Uterus (tissue), 3 donors: ENCODE measurements at regions not wholly inside any gene's neighbourhood (a gene's known extent, or its start where the extent isn't known, plus 50 kb on each side); places are given as distances from the start of the nearest gene placed in this dataset.

Experiments used
- DNase-seq, 2 donors: peaks; one replicate each; pipeline ENCODE4 v3.0.0-alpha.2; 2019 to 2020
- H3K27ac ChIP-seq, 2 donors: fragments of 200-600 bp; sonication (generic); 1 replicate in 1 of 2; 2 replicates in 1 of 2; pipeline ENCODE4 v1.5.1; 2016 to 2018
- H3K27me3 ChIP-seq, 2 donors: fragments of 200-600 bp; sonication (generic); one replicate each; pipeline ENCODE4 v1.5.1; 2018 to 2019; ENCODE audit warnings: control low read depth in 1 of 2
- H3K36me3 ChIP-seq, 2 donors: fragments of 200-600 bp; sonication (generic); one replicate each; pipeline ENCODE4 v1.5.1; 2019; ENCODE audit warnings: control low read depth in 1 of 2
- H3K4me1 ChIP-seq, 2 donors: fragments of 200-600 bp; sonication (generic); one replicate each; pipeline ENCODE4 v1.5.1; 2018 to 2019; ENCODE audit warnings: control low read depth in 1 of 2
- H3K4me3 ChIP-seq, 2 donors: fragments of 200-600 bp; sonication (generic); 1 replicate in 1 of 2; 2 replicates in 1 of 2; pipeline ENCODE4 v1.5.1; 2018 to 2019; ENCODE audit warnings: mild to moderate bottlenecking in 1 of 2
- H3K9me3 ChIP-seq, 2 donors: fragments of 200-600 bp; sonication (generic); one replicate each; pipeline ENCODE4 v1.5.1; 2019; ENCODE audit warnings: control low read depth in 1 of 2
- POLR2A ChIP-seq, 2 donors: fragments of 450-650 bp; IDR thresholded peaks; one replicate each; pipeline ENCODE4 v1.6.1; 2016; ENCODE audit warnings: antibody characterized with exemption in 2 of 2, mild to moderate bottlenecking in 1 of 2, moderate library complexity in 1 of 2
- intact Hi-C: fragments of 100-400 bp; cut with DNase I; formaldehyde crosslinking; loops from one replicate; pipeline ENCODE4 v1.15.1; 2023; ENCODE audit warnings: low total_unique reads
- TF ChIP-seq, protein P1 (sequence below), 4 experiments: fragments of 200-600 bp in 2 of 4; fragments of 450-650 bp in 2 of 4; sonication (generic) in 2 of 4; IDR thresholded peaks; one replicate each; pipeline ENCODE4 v1.5.1; 2016 to 2019; ENCODE audit warnings: antibody characterized with exemption in 4 of 4, mild to moderate bottlenecking in 2 of 4, moderate library complexity in 1 of 4
- donor health status: DM: yes; HTN: yes; CAD: no.

DNA sequence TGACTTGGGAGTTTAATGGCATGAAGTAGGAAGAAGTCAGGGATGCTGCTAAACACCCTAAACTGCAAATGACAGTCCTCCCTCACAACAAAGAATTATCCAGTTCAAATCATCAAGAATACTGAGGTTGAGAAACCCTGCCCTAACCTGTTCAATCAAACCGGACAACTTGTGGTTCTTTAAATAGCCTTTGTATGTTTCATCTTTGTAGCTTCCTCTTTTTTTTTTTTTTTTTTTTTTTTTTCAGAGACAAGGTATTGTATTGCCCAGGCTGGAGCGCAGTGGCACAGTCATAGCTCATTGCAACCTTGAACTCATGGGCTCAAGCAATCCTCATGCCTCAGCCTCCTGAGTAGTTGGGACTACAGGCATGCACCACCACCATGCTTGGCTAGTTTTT is 52.5 kb upstream of the TTC29 start:
- Histone ChIP-seq H3K27me3 (no peaks in the 10 kb centered on the region), H3K9me3 (no peaks in the 10 kb centered on the region), H3K27ac (no peak overlapping the region), H3K4me3 (no peak overlapping the region), H3K36me3 (no peaks in the 10 kb centered on the region), H3K4me1 (no peaks in the 10 kb centered on the region)
- intact Hi-C loops, result no loop called here
- no peak for DNase-seq
- no peak for TF ChIP-seq POLR2A (IDR thresholded peaks at IDR 0.05)
- TF ChIP-seq, protein P1, sequence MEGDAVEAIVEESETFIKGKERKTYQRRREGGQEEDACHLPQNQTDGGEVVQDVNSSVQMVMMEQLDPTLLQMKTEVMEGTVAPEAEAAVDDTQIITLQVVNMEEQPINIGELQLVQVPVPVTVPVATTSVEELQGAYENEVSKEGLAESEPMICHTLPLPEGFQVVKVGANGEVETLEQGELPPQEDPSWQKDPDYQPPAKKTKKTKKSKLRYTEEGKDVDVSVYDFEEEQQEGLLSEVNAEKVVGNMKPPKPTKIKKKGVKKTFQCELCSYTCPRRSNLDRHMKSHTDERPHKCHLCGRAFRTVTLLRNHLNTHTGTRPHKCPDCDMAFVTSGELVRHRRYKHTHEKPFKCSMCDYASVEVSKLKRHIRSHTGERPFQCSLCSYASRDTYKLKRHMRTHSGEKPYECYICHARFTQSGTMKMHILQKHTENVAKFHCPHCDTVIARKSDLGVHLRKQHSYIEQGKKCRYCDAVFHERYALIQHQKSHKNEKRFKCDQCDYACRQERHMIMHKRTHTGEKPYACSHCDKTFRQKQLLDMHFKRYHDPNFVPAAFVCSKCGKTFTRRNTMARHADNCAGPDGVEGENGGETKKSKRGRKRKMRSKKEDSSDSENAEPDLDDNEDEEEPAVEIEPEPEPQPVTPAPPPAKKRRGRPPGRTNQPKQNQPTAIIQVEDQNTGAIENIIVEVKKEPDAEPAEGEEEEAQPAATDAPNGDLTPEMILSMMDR (IDR thresholded peaks at IDR 0.05), result no peak

DNA sequence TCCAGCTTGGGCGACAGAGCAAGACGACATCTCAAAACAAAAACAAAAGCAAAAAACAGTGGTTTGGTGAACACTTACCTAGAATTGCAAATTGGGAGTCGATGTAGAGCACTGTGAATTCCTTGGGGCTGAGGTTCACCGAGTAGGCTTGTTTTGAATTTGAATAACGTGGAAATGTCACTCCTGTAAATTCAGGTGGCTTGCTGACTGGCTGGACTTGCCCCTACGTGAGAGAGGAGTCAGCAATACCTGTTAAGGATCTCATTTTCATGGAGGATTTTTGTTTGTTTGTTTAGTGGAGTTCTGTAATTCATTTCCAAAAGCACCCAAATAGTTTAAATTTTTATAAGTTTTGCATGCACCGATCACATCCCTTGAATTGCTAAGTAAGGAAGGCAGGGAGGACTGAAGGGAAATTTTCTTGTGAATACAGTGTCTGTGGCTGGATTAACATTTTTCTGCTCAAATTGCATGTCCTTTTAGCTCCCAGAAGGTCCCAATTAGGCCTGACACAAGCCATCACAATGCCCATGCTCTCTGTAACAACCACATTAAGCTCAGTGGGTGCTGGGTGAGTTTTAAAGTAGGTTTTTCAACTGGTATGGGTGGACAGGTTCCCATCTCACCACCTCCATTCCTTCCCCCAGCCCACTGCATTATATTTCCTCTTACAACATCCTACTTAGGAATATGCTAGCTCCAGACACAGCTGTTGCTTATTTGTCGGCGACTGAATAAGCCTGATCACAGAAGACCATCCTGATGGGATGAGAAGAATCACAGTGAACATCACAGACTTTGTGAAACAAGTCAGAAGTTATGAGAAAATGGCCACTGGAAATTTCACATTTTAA is 58.5 kb upstream of the TTC29 start:
- DNase-seq, result no peak
- H3K27ac ChIP-seq, result no peak overlapping the region

DNA sequence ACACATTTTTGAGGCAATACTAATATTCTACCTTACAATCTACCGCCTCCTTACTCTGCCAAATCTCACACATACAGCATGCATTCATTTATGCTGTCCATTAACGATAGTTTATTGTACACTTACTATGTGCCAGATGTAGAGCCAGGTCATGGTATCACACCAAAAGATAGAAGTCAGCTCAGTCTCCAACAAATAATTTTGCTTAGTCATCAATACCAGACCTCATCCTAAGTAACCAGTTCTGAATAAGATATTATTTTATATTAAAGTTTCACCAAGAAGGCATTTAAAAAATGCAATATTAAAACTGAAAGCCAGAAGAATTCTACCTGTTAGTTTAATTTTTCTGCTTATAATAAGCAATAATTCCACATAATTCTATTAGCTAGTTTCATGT is 60.6 kb upstream of the TTC29 start:
- H3K9me3 ChIP-seq, result no peaks in the 10 kb centered on the region
- TF ChIP-seq, protein P1 (IDR thresholded peaks at IDR 0.05), result no peak
- TF ChIP-seq POLR2A (IDR thresholded peaks at IDR 0.05), result no peak
- H3K27me3 ChIP-seq, result no peaks in the 10 kb centered on the region
- no peaks in the 10 kb centered on the region for H3K36me3 ChIP-seq
- H3K27ac ChIP-seq, result no peak overlapping the region
- no peak for DNase-seq
- H3K4me1 ChIP-seq, result no peaks in the 10 kb centered on the region
- intact Hi-C loops, result no loop called here
- H3K4me3 ChIP-seq, result no peak overlapping the region

More for the DNA sequence above, 58.5 kb upstream of the TTC29 start:
- intact Hi-C loops, result no loop called here
- no peak overlapping the region for H3K4me3 ChIP-seq
- no peaks in the 10 kb centered on the region for H3K27me3 ChIP-seq
- H3K36me3 ChIP-seq, result no peaks in the 10 kb centered on the region
- TF ChIP-seq, protein P1 (IDR thresholded peaks at IDR 0.05), result no peak
- TF ChIP-seq POLR2A (IDR thresholded peaks at IDR 0.05), result no peak
- no peaks in the 10 kb centered on the region for H3K4me1 ChIP-seq
- H3K9me3 ChIP-seq, result no peaks in the 10 kb centered on the region

DNA sequence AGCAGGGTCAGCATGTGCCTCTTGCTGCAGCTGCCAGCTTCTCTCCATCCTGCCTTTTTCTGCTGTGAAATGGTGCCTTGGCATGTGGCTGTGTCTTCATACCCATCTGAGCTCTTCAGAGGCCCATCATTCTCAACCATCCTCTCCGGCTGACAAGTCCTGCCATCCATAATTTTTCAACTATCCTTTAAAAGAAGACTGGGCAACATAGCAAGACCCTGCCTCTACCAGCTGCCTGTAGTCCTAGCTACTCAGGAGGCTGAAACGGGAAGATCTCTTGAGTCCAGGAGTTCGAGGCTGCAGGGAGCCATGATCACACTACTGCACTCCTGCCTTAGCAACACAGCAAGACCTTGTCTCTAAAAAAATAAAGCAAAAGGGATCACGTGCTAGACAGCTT is 64.2 kb upstream of the TTC29 start:
- no peak for DNase-seq
- no peak overlapping the region for H3K27ac ChIP-seq
- TF ChIP-seq POLR2A (IDR thresholded peaks at IDR 0.05), result no peak
- TF ChIP-seq, protein P1 (IDR thresholded peaks at IDR 0.05), result no peak
- H3K36me3 ChIP-seq, result no peaks in the 10 kb centered on the region
- H3K9me3 ChIP-seq, result no peaks in the 10 kb centered on the region
- no peaks in the 10 kb centered on the region for H3K4me1 ChIP-seq
- intact Hi-C loops, result no loop called here
- no peak overlapping the region for H3K4me3 ChIP-seq
- H3K27me3 ChIP-seq, result no peaks in the 10 kb centered on the region

DNA sequence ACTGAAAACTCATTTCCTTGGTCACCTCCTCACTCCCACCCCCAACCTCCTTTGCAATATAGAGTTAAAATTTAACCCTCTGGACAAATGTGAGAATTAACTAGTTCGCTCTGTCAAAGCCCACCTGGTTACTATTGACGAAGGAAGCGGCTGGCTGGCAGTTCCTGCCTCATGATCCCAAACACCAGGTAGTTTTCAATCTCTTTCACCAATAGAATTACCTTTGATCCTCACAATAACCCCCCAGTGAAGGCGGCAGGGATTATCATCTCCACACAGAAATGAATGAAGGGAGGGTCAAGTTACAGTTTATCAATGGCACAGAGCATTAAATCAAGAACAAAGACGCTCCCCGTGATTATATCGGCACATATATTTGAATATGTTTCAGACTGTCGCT is 65.7 kb upstream of the TTC29 start:
- intact Hi-C loops, result no loop called here
- H3K36me3 ChIP-seq, result no peaks in the 10 kb centered on the region
- TF ChIP-seq, protein P1 (IDR thresholded peaks at IDR 0.05), result no peak
- no peak for TF ChIP-seq POLR2A (IDR thresholded peaks at IDR 0.05)
- H3K9me3 ChIP-seq, result no peaks in the 10 kb centered on the region
- H3K4me1 ChIP-seq, result no peaks in the 10 kb centered on the region
- no peak for DNase-seq
- H3K4me3 ChIP-seq, result no peak overlapping the region
- no peak overlapping the region for H3K27ac ChIP-seq
- no peaks in the 10 kb centered on the region for H3K27me3 ChIP-seq
